ENCODE measurements at regions not wholly inside any gene's neighbourhood (a gene's known extent, or its start where the extent isn't known, plus 50 kb on each side); places are given as distances from the start of the nearest gene placed in this dataset.

DNA sequence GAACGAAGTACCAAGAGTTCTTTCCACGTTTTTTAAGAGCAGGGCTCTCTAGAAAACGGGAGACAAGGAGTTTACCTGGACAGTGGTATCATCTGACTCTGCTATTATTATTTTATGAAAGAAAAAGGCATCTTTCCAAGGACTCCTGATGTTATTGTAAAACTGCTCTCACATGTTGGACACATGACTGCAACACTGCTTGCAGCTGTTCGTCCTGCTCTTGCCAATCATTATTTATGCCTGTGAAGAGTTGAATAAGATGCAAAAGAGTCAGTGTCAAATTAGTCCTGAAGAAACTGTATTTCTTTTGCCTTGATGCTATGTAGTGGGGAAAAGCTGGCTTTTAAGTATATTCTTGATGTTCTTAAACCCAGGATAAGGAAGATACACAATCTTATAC is 284.5 kb upstream of the PTGER4 start:
- H3K9me3 ChIP-seq (ENCODE audit: insufficient read depth, low read length) = no peaks in the 10 kb centered on the region
- H3K4me1 ChIP-seq (ENCODE audit: low read length) = peaks cover 13% of the 10 kb centered on the region
- no peak overlapping the region for H3K27ac ChIP-seq (ENCODE audit: low read length)
- no peak overlapping the region for H2AFZ ChIP-seq (ENCODE audit: low read depth, low read length)
- TF ChIP-seq, protein P1, sequence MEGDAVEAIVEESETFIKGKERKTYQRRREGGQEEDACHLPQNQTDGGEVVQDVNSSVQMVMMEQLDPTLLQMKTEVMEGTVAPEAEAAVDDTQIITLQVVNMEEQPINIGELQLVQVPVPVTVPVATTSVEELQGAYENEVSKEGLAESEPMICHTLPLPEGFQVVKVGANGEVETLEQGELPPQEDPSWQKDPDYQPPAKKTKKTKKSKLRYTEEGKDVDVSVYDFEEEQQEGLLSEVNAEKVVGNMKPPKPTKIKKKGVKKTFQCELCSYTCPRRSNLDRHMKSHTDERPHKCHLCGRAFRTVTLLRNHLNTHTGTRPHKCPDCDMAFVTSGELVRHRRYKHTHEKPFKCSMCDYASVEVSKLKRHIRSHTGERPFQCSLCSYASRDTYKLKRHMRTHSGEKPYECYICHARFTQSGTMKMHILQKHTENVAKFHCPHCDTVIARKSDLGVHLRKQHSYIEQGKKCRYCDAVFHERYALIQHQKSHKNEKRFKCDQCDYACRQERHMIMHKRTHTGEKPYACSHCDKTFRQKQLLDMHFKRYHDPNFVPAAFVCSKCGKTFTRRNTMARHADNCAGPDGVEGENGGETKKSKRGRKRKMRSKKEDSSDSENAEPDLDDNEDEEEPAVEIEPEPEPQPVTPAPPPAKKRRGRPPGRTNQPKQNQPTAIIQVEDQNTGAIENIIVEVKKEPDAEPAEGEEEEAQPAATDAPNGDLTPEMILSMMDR (IDR thresholded peaks at IDR 0.05; ENCODE audit: low read depth, low read length) = no peak
- TF ChIP-seq EZH2phosphoT487 (IDR thresholded peaks at IDR 0.05; ENCODE audit: low read depth) = no peak
- H3K4me2 ChIP-seq (ENCODE audit: low read length) = no peak overlapping the region
- H4K20me1 ChIP-seq (ENCODE audit: insufficient read depth, low read length) = no peaks in the 10 kb centered on the region
- no peak overlapping the region for H3K4me3 ChIP-seq (ENCODE audit: low read length)
- H3K79me2 ChIP-seq (ENCODE audit: low read length) = no peaks in the 10 kb centered on the region
- no peaks in the 10 kb centered on the region for H3K27me3 ChIP-seq (ENCODE audit: low read depth, low read length)
- no peak overlapping the region for H3K9ac ChIP-seq (ENCODE audit: low read length)
- no peaks in the 10 kb centered on the region for H3K36me3 ChIP-seq (replicated peaks; ENCODE audit: low read depth, low read length)

DNA sequence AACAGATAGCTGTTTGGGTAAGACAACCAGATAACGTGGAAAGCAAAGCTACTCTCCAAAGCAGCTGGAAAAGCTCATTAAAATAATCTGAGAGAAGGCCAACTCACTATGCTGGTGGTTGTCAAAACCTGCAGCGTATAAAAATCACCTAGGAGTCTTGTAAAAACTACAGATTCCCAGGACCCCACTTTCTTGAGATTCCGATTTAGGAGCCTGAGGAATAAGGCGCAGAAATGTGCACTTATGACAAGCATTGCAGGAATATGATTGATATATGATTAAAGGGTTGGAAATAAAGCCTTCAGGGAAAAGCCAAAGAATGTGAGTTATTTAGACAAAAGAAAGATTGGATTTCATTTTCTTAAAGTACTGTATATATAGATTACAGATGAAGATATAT is 285.0 kb upstream of the PTGER4 start:
- Histone ChIP-seq H3K27me3 (ENCODE audit: low read depth, low read length) (no peaks in the 10 kb centered on the region), H4K20me1 (ENCODE audit: insufficient read depth, low read length) (no peaks in the 10 kb centered on the region), H3K27ac (ENCODE audit: low read length) (no peak overlapping the region), H3K4me3 (ENCODE audit: low read length) (no peak overlapping the region), H3K9me3 (ENCODE audit: insufficient read depth, low read length) (no peaks in the 10 kb centered on the region), H3K9ac (ENCODE audit: low read length) (no peak overlapping the region), H3K4me1 (ENCODE audit: low read length) (peaks cover 13% of the 10 kb centered on the region), H3K36me3 (replicated peaks; ENCODE audit: low read depth, low read length) (no peaks in the 10 kb centered on the region), H2AFZ (ENCODE audit: low read depth, low read length) (no peak overlapping the region), H3K79me2 (ENCODE audit: low read length) (no peaks in the 10 kb centered on the region), H3K4me2 (ENCODE audit: low read length) (no peak overlapping the region)
- no peak for TF ChIP-seq EZH2phosphoT487 (IDR thresholded peaks at IDR 0.05; ENCODE audit: low read depth)
- TF ChIP-seq, protein P1 (IDR thresholded peaks at IDR 0.05; ENCODE audit: low read depth, low read length) = no peak

DNA sequence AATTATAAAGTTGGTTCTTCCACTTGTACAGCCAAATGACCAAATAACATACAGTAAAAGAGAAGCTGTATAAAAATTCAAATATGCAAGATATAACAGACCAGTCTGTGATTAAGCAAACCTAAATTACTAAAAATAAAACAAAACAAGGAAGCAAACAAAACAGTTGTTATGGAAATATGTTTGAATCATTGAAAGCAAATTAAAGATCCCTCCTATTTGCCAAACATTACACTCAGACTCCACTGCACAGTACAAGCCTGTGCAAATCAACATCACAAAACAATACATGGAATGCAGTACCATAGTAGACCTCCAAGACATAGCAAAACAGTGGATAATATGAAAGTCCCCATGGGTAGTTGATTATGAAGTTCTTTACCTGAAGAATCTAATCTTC is 288.1 kb upstream of the PTGER4 start:
- Histone ChIP-seq H2AFZ (ENCODE audit: low read depth, low read length) (no peak overlapping the region), H3K36me3 (replicated peaks; ENCODE audit: low read depth, low read length) (no peaks in the 10 kb centered on the region), H3K9me3 (ENCODE audit: insufficient read depth, low read length) (no peaks in the 10 kb centered on the region), H3K27ac (ENCODE audit: low read length) (no peak overlapping the region), H3K4me1 (ENCODE audit: low read length) (peaks cover 31% of the 10 kb centered on the region), H3K79me2 (ENCODE audit: low read length) (no peaks in the 10 kb centered on the region), H4K20me1 (ENCODE audit: insufficient read depth, low read length) (no peaks in the 10 kb centered on the region), H3K27me3 (ENCODE audit: low read depth, low read length) (no peaks in the 10 kb centered on the region), H3K4me3 (ENCODE audit: low read length) (no peak overlapping the region), H3K9ac (ENCODE audit: low read length) (no peak overlapping the region), H3K4me2 (ENCODE audit: low read length) (no peak overlapping the region)
- no peak for TF ChIP-seq EZH2phosphoT487 (IDR thresholded peaks at IDR 0.05; ENCODE audit: low read depth)
- TF ChIP-seq, protein P1 (IDR thresholded peaks at IDR 0.05; ENCODE audit: low read depth, low read length) = no peak

DNA sequence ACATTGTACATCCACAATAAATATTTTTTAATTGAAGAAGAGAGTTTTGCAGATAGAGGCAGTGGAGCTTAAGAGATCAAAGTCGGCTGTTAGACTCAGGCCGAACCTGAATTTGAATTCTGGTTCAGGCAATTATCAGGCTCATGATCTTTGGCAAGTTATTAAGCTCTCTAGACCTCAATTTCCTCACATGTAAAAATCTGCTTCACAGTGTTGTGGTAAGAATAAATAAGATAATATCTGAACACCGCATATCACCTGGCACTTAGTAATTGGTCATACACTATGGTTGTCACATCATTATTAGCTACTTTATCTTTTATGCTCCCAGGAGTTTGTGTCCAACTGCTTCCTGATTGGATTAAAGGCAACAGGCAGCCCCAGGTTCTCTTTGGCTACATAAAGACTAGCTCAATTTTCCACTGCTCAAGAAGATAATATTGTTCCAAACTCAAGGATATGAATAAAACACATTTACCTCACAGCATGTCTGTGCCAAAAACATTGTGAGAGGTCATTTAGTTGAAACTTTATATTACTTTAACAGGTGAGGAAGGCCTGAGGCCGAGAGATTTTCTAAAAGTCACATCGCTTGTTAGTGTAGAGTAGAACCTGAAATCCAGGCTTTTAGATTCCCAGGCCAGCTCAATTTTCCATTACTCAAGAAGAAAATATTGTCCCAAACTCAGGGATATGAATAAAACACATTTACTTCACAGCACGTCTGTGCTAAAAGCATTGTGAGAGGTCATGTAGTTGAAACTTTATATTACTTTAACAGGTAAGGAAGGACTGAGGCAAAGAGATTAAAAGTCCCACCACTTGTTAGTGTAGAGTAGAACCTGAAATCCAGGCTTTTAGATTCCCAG is 289.2 kb upstream of the PTGER4 start:
- no peaks in the 10 kb centered on the region for H3K9me3 ChIP-seq (ENCODE audit: insufficient read depth, low read length)
- no peak overlapping the region for H3K9ac ChIP-seq (ENCODE audit: low read length)
- no peak overlapping the region for H2AFZ ChIP-seq (ENCODE audit: low read depth, low read length)
- no peak overlapping the region for H3K27ac ChIP-seq (ENCODE audit: low read length)
- peaks cover 37% of the 10 kb centered on the region for H3K4me1 ChIP-seq (ENCODE audit: low read length)
- no peaks in the 10 kb centered on the region for H3K27me3 ChIP-seq (ENCODE audit: low read depth, low read length)
- no peaks in the 10 kb centered on the region for H3K79me2 ChIP-seq (ENCODE audit: low read length)
- TF ChIP-seq, protein P1 (IDR thresholded peaks at IDR 0.05; ENCODE audit: low read depth, low read length) = no peak
- no peak for TF ChIP-seq EZH2phosphoT487 (IDR thresholded peaks at IDR 0.05; ENCODE audit: low read depth)
- no peak overlapping the region for H3K4me2 ChIP-seq (ENCODE audit: low read length)
- H3K4me3 ChIP-seq (ENCODE audit: low read length) = no peak overlapping the region
- H3K36me3 ChIP-seq (replicated peaks; ENCODE audit: low read depth, low read length) = no peaks in the 10 kb centered on the region
- no peaks in the 10 kb centered on the region for H4K20me1 ChIP-seq (ENCODE audit: insufficient read depth, low read length)

All from OCI-LY3 (cell line).